ENCODE measurements at regions not wholly inside any gene's neighbourhood (a gene's known extent, or its start where the extent isn't known, plus 50 kb on each side); places are given as distances from the start of the nearest gene placed in this dataset.

- Histone ChIP-seq H3K9me2 (replicated peaks; ENCODE audit: control insufficient read depth, low read length) (no peaks in the 10 kb centered on the region), H3K4me1 (ENCODE audit: control insufficient read depth, low read length) (no peaks in the 10 kb centered on the region), H3K27me3 (ENCODE audit: control insufficient read depth, low read length) (no peaks in the 10 kb centered on the region), H3K36me3 (ENCODE audit: control insufficient read depth, low read length) (no peaks in the 10 kb centered on the region), H3K27ac (ENCODE audit: low read depth, low read length) (no peak overlapping the region), H3K4me3 (ENCODE audit: low read length) (no peak overlapping the region), H3F3A (ENCODE audit: control insufficient read depth, insufficient read depth) (no peaks in the 10 kb centered on the region), H3K4me2 (ENCODE audit: low read length) (no peak overlapping the region), H3K79me2 (ENCODE audit: control insufficient read depth, low read length) (no peaks in the 10 kb centered on the region), H3K9me3 (ENCODE audit: control insufficient read depth, insufficient read depth, low read length) (peaks cover 4% of the 10 kb centered on the region; the same call in 1 of the 2 replicates), H4K20me1 (ENCODE audit: control insufficient read depth, insufficient read depth, low read depth, low read length) (no peaks in the 10 kb centered on the region)
- TF ChIP-seq EZH2phosphoT487 (IDR thresholded peaks at IDR 0.05; ENCODE audit: borderline replicate concordance, low read length) (no peak), CTCF (IDR thresholded peaks at IDR 0.05; ENCODE audit: low read depth, low read length, poor library complexity, severe bottlenecking) (no peak)
These were observed 108.1 kb upstream of the CELF4 start for GRCh38 chr18:37673671-37674070.

- no peak overlapping the region for H3K27ac ChIP-seq (ENCODE audit: low read depth, low read length)
- H3K4me2 ChIP-seq (ENCODE audit: low read length): no peak overlapping the region
- no peaks in the 10 kb centered on the region for H3F3A ChIP-seq (ENCODE audit: control insufficient read depth, insufficient read depth)
- no peaks in the 10 kb centered on the region for H3K4me1 ChIP-seq (ENCODE audit: control insufficient read depth, low read length)
- no peak overlapping the region for H3K4me3 ChIP-seq (ENCODE audit: low read length)
- H3K36me3 ChIP-seq (ENCODE audit: control insufficient read depth, low read length): no peaks in the 10 kb centered on the region
- no peaks in the 10 kb centered on the region for H3K9me2 ChIP-seq (replicated peaks; ENCODE audit: control insufficient read depth, low read length)
- no peak for TF ChIP-seq EZH2phosphoT487 (IDR thresholded peaks at IDR 0.05; ENCODE audit: borderline replicate concordance, low read length)
- no peak for TF ChIP-seq CTCF (IDR thresholded peaks at IDR 0.05; ENCODE audit: low read depth, low read length, poor library complexity, severe bottlenecking)
- no peaks in the 10 kb centered on the region for H4K20me1 ChIP-seq (ENCODE audit: control insufficient read depth, insufficient read depth, low read depth, low read length)
- H3K79me2 ChIP-seq (ENCODE audit: control insufficient read depth, low read length): no peaks in the 10 kb centered on the region
- H3K9me3 ChIP-seq (ENCODE audit: control insufficient read depth, insufficient read depth, low read length): peaks cover 4% of the 10 kb centered on the region; the same call in 1 of the 2 replicates
- H3K27me3 ChIP-seq (ENCODE audit: control insufficient read depth, low read length): no peaks in the 10 kb centered on the region
These were observed 107.5 kb upstream of the CELF4 start for GRCh38 chr18:37672932-37673595.

GRCh38 chr18:37672001-37672400 lies 106.4 kb upstream of the CELF4 start:
- Histone ChIP-seq H3K27ac (ENCODE audit: low read depth, low read length) (no peak overlapping the region), H4K20me1 (ENCODE audit: control insufficient read depth, insufficient read depth, low read depth, low read length) (no peaks in the 10 kb centered on the region), H3K79me2 (ENCODE audit: control insufficient read depth, low read length) (no peaks in the 10 kb centered on the region), H3K4me2 (ENCODE audit: low read length) (no peak overlapping the region), H3K27me3 (ENCODE audit: control insufficient read depth, low read length) (no peaks in the 10 kb centered on the region), H3F3A (ENCODE audit: control insufficient read depth, insufficient read depth) (no peaks in the 10 kb centered on the region), H3K36me3 (ENCODE audit: control insufficient read depth, low read length) (no peaks in the 10 kb centered on the region), H3K4me3 (ENCODE audit: low read length) (no peak overlapping the region), H3K4me1 (ENCODE audit: control insufficient read depth, low read length) (no peaks in the 10 kb centered on the region), H3K9me2 (replicated peaks; ENCODE audit: control insufficient read depth, low read length) (no peaks in the 10 kb centered on the region), H3K9me3 (ENCODE audit: control insufficient read depth, insufficient read depth, low read length) (peaks cover 4% of the 10 kb centered on the region; the same call in 1 of the 2 replicates)
- TF ChIP-seq EZH2phosphoT487 (IDR thresholded peaks at IDR 0.05; ENCODE audit: borderline replicate concordance, low read length): no peak
- TF ChIP-seq CTCF (IDR thresholded peaks at IDR 0.05; ENCODE audit: low read depth, low read length, poor library complexity, severe bottlenecking): no peak

All from DOHH2 (cell line).